ENCODE measurements at regions not wholly inside any gene's neighbourhood (a gene's known extent, or its start where the extent isn't known, plus 50 kb on each side); places are given as distances from the start of the nearest gene placed in this dataset.

GRCh38 chr13:22091222-22091970 is 420.5 kb downstream of the FGF9 start:
- DNase-seq (ENCODE audit: low read depth, low spot score) = no peak

- DNase-seq (ENCODE audit: low read depth, low spot score) = no peak
Measured at GRCh38 chr13:22091971-22092300, 421.1 kb downstream of the FGF9 start.

GRCh38 chr13:22092791-22093560 is 422.1 kb downstream of the FGF9 start:
- DNase-seq (ENCODE audit: low read depth, low spot score) = no peak

GRCh38 chr13:22095794-22096193 is 424.9 kb downstream of the FGF9 start:
- DNase-seq (ENCODE audit: low read depth, low spot score) = no peak

- no peak for DNase-seq (ENCODE audit: low read depth, low spot score)
Measured at GRCh38 chr13:22099585-22099984, 428.7 kb downstream of the FGF9 start.

- no peak for DNase-seq (ENCODE audit: low read depth, low spot score)
Measured at GRCh38 chr13:22102271-22102670, 431.4 kb downstream of the FGF9 start.

- no peak for DNase-seq (ENCODE audit: low read depth, low spot score)
Measured at GRCh38 chr13:22103046-22104027, 432.5 kb downstream of the FGF9 start.

- DNase-seq (ENCODE audit: low read depth, low spot score) = no peak
Measured at GRCh38 chr13:22106058-22106457, 435.2 kb downstream of the FGF9 start.

GRCh38 chr13:22107549-22107948 is 436.7 kb downstream of the FGF9 start:
- DNase-seq (ENCODE audit: low read depth, low spot score) = peak; percentile 10

- DNase-seq (ENCODE audit: low read depth, low spot score) = peak; percentile 13
Measured at GRCh38 chr13:22108283-22108942, 437.5 kb downstream of the FGF9 start.

GRCh38 chr13:22108979-22109378 is 438.1 kb downstream of the FGF9 start:
- DNase-seq (ENCODE audit: low read depth, low spot score) = peak; percentile 19

GRCh38 chr13:22110368-22110767 is 439.5 kb downstream of the FGF9 start:
- no peak for DNase-seq (ENCODE audit: low read depth, low spot score)

GRCh38 chr13:22111152-22111783 is 440.4 kb downstream of the FGF9 start:
- no peak for DNase-seq (ENCODE audit: low read depth, low spot score)

GRCh38 chr13:22111961-22112360 is 441.1 kb downstream of the FGF9 start:
- no peak for DNase-seq (ENCODE audit: low read depth, low spot score)

GRCh38 chr13:22112956-22113745 is 442.3 kb downstream of the FGF9 start:
- DNase-seq (ENCODE audit: low read depth, low spot score) = no peak

GRCh38 chr13:22114630-22115311 is 443.9 kb downstream of the FGF9 start:
- peak; percentile 18 for DNase-seq (ENCODE audit: low read depth, low spot score)

GRCh38 chr13:22118158-22118557 is 447.3 kb downstream of the FGF9 start:
- no peak for DNase-seq (ENCODE audit: low read depth, low spot score)

- no peak for DNase-seq (ENCODE audit: low read depth, low spot score)
Measured at GRCh38 chr13:22120646-22121045, 449.8 kb downstream of the FGF9 start.

- DNase-seq (ENCODE audit: low read depth, low spot score) = no peak
Measured at GRCh38 chr13:22121146-22121739, 450.4 kb downstream of the FGF9 start.
